IMR-90 (cell line): ENCODE measurements at regions not wholly inside any gene's neighbourhood (a gene's known extent, or its start where the extent isn't known, plus 50 kb on each side); places are given as distances from the start of the nearest gene placed in this dataset.

Experiments
- CTCF ChIP-seq: conservative IDR thresholded peaks from 2 replicates; pipeline ENCODE4 v1.5.1; 2012; ENCODE audit warnings: mild to moderate bottlenecking, low read depth, low read length, improper control_type of control experiment
- FOS ChIP-seq: fragments of 150-350 bp; IDR thresholded peaks from 2 replicates; pipeline ENCODE4 v1.6.1; 2016; ENCODE audit warnings: low read depth, low read length

GRCh38 chr5:100023536-100023935 is 511.6 kb upstream of the FAM174A start:
- no peak for TF ChIP-seq FOS
- no peak for TF ChIP-seq CTCF
